T-helper 1 cell treated with Interleukin-12 subunit alpha and Interleukin-12 subunit beta and Interleukin-4 antibody, amounts not matched to agents 30 μg/mL and 1 μg/mL, for 36 hours (primary cell): ENCODE measurements at regions not wholly inside any gene's neighbourhood (a gene's known extent, or its start where the extent isn't known, plus 50 kb on each side); places are given as distances from the start of the nearest gene placed in this dataset.
"Not testable (repeated sequence)": the region's sequence is repeated elsewhere in the genome, so short reads cannot be mapped to it uniquely, and the experiment has no call there.

Source experiments
- H3K27ac Mint-ChIP-seq: one replicate; pipeline ENCODE4 v1.8.0; 2021; ENCODE audit warnings: mild to moderate bottlenecking, mixed read lengths
- H3K27me3 Mint-ChIP-seq: one replicate; pipeline ENCODE4 v1.8.0; 2021; ENCODE audit warnings: low read depth, mixed read lengths
- H3K36me3 Mint-ChIP-seq: one replicate; pipeline ENCODE4 v1.8.0; 2021; ENCODE audit warnings: low read depth, mixed read lengths
- H3K4me1 Mint-ChIP-seq: one replicate; pipeline ENCODE4 v1.8.0; 2021; ENCODE audit warnings: low read depth, mixed read lengths
- H3K4me3 Mint-ChIP-seq: one replicate; pipeline ENCODE4 v1.8.0; 2021; ENCODE audit warnings: mild to moderate bottlenecking, moderate library complexity, mixed read lengths
- H3K9me3 Mint-ChIP-seq: one replicate; pipeline ENCODE4 v1.8.0; 2021; ENCODE audit warnings: mixed read lengths

DNA sequence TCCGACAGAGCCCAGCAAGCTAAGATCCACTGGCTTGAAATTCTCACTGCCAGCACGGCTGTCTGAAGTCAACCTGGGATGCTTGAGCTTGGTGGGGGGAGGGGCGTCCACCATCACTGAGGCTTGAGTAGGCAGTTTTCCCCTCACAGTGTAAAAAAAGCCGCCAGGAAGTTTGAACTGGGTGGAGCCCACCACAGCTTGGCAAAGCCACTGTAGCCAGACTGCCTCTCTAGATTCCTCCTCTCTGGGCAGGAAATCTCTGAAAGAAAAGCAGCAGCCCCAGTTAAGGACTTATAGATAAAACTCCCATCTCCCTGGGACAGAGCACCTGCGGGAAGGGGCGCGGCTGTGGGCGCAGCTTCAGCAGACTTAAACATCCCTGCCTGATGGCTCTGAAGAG lies 68.7 kb upstream of the LIPC start:
- H3K27me3 Mint-ChIP-seq, H3K36me3 Mint-ChIP-seq, H3K4me3 Mint-ChIP-seq, H3K9me3 Mint-ChIP-seq, H3K27ac Mint-ChIP-seq: not testable (repeated sequence)
- H3K4me1 Mint-ChIP-seq: peaks cover 24% of the 10 kb centered on the region

- H3K4me1 Mint-ChIP-seq: peaks cover 19% of the 10 kb centered on the region
- H3K27ac Mint-ChIP-seq, H3K27me3 Mint-ChIP-seq, H3K36me3 Mint-ChIP-seq, H3K9me3 Mint-ChIP-seq, H3K4me3 Mint-ChIP-seq: not testable (repeated sequence)
These were observed 68.1 kb upstream of the LIPC start for GRCh38 chr15:58363673-58364072.

- H3K4me3 Mint-ChIP-seq, H3K36me3 Mint-ChIP-seq, H3K9me3 Mint-ChIP-seq, H3K27ac Mint-ChIP-seq, H3K27me3 Mint-ChIP-seq: not testable (repeated sequence)
- H3K4me1 Mint-ChIP-seq: peaks cover 23% of the 10 kb centered on the region
These were observed 66.7 kb upstream of the LIPC start for GRCh38 chr15:58365098-58365497.

DNA sequence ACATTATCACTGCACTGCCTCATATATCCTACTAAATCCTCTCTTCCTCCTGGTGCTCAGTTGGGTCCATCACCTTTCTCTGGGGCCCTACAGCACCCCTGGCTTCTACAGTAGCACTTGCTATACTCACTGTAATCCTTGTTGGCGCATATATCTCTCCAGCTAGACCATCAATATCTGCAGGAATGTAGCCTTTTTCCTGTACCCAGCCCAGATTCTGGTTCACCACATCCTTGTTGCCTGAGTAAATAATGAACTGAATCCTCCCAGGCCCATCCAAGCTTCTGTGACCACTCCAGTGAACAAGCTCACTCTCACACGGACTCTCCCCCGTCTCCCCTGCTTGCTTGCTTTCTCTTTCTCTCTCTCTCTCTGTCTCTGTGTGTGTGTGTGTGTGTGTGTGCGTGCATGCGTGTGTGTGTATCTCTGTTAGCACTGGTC lies 62.5 kb upstream of the LIPC start:
- no peaks in the 10 kb centered on the region for H3K27me3 Mint-ChIP-seq
- H3K4me3 Mint-ChIP-seq: peak overlapping the region; percentile 54
- H3K27ac Mint-ChIP-seq: peak overlapping the region; percentile 41
- H3K4me1 Mint-ChIP-seq: peaks cover 13% of the 10 kb centered on the region
- H3K36me3 Mint-ChIP-seq: peaks cover 4% of the 10 kb centered on the region
- H3K9me3 Mint-ChIP-seq: peaks cover under 1% of the 10 kb centered on the region

GRCh38 chr15:58369956-58370355 lies 61.8 kb upstream of the LIPC start:
- H3K9me3 Mint-ChIP-seq: peaks cover 6% of the 10 kb centered on the region
- no peak overlapping the region for H3K27ac Mint-ChIP-seq
- no peak overlapping the region for H3K4me3 Mint-ChIP-seq
- H3K36me3 Mint-ChIP-seq: peaks cover 2% of the 10 kb centered on the region
- peaks cover 13% of the 10 kb centered on the region for H3K4me1 Mint-ChIP-seq
- no peaks in the 10 kb centered on the region for H3K27me3 Mint-ChIP-seq

DNA sequence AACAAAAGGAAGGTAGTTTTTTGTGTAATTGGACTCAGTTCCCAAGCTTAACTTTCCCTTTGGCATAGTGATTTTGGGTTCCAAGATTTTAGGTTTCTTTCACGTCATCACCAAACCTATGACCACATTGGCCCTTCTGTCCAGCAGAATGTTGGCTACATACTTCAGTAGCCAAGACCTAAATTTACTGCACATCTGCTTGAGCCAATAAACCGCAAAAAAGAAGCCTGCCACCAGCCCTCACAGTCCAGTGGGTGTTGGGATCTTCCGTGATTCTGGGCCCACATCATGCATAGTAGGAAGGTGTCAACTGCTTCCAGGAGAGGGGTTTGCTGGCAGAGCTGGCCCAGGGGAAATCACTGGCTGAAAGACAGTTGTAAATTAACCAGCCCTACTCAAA lies 57.6 kb upstream of the LIPC start:
- no peaks in the 10 kb centered on the region for H3K36me3 Mint-ChIP-seq
- no peaks in the 10 kb centered on the region for H3K27me3 Mint-ChIP-seq
- H3K9me3 Mint-ChIP-seq: peaks cover 25% of the 10 kb centered on the region
- H3K4me1 Mint-ChIP-seq: peaks cover 17% of the 10 kb centered on the region
- H3K4me3 Mint-ChIP-seq: no peak overlapping the region
- H3K27ac Mint-ChIP-seq: no peak overlapping the region

- Mint-ChIP-seq H3K4me1 (peaks cover 6% of the 10 kb centered on the region), H3K4me3 (no peak overlapping the region), H3K27me3 (no peaks in the 10 kb centered on the region), H3K9me3 (peaks cover 30% of the 10 kb centered on the region), H3K27ac (no peak overlapping the region), H3K36me3 (peaks cover 3% of the 10 kb centered on the region)
These were observed 54.6 kb upstream of the LIPC start for GRCh38 chr15:58377193-58377592.

DNA sequence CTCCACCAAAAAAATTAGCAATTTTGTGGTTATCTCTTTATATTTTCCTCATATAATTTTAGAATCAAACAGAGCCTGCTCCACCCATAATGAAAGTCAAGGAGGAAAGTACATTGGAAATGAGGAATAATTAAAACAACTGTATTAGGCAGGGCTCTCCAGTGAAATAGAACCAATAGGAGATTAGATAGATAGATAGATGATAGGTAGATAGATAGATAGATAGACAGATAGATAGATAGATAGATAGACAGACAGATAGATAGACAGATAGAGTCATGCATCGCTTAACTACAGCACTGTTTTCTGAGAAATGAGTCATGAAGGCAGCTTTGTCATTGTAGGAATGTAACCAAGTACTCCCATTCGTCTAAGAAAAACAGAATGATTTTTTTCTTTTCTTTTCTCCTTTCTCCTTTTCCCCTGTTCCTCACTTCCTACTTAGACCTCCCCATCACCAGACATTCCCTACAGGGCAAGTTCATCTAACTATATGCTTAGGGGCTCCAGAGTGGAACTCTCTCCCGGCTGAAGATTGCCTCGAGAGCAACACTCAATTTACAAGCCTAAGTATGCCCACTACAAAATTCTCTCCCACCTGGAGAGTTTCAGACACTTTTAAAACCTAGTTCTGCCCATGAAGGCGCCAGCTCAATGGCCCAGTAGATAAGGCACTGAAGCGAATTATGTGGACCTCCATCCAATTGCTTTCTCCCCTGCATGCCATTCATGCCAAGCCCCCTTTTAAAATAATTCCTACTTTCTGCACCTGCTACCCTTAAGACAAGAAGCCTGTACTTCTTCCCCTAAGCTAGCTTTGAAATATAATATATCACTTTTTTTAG lies 53.3 kb upstream of the LIPC start:
- Mint-ChIP-seq H3K4me3 (no peak overlapping the region), H3K27me3 (no peaks in the 10 kb centered on the region), H3K27ac (no peak overlapping the region), H3K4me1 (peaks cover 8% of the 10 kb centered on the region), H3K36me3 (peaks cover 3% of the 10 kb centered on the region), H3K9me3 (peaks cover 30% of the 10 kb centered on the region)

DNA sequence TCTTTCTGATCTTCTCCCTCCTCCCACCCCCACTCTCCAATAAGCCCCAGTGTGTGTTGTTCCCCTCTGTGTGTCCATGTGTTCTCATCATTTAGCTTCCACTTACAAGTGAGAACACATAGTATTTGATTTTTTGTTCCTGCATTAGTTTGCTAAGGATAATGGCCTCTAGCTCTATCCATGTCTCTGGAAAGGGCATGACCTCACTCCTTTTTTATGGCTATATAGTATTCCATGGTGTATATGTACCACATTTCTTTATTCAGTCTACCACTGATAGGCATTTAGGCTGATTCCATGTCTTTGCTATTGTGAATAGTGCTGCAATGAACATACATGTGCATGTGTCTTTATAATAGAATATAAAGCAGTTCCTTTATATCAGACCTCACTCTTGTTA lies 52.3 kb upstream of the LIPC start:
- Mint-ChIP-seq H3K4me1 (peaks cover 13% of the 10 kb centered on the region), H3K9me3 (peaks cover 28% of the 10 kb centered on the region)
- H3K4me3 Mint-ChIP-seq, H3K27me3 Mint-ChIP-seq, H3K36me3 Mint-ChIP-seq, H3K27ac Mint-ChIP-seq: not testable (repeated sequence)

DNA sequence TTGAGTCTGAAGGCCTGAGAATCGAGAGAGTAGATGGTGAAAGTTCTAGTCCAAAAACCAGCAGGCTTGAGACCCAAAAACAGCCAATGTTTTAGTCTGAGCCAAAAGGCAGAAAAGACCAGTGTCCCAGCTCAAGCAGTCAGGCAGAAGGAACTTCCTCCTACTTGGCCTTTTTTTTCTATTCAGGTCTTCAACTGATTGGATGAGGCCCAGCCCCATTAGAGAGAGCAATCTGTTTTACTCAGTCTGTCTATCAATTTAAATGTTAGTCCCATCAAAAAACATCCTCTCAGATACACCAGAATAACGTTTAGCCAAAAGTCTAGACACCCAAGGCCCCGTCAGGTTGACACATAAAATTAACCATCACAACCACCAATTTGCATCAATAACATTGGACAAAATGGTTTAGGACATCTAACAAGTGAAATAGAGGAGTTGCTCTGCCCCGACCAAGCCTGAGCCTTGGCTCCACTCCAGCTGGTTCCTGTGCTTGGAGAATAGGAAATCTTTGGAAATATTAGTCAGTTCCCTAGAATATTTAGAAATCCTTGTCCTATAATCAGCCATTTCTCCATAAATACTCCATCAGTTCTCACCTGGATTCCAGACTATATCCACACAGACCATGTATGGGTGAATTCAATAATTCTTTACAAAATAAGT lies 51.4 kb upstream of the LIPC start:
- H3K36me3 Mint-ChIP-seq: peaks cover 3% of the 10 kb centered on the region
- no peaks in the 10 kb centered on the region for H3K27me3 Mint-ChIP-seq
- H3K4me3 Mint-ChIP-seq: no peak overlapping the region
- H3K4me1 Mint-ChIP-seq: peaks cover 13% of the 10 kb centered on the region
- H3K9me3 Mint-ChIP-seq: peaks cover 24% of the 10 kb centered on the region
- no peak overlapping the region for H3K27ac Mint-ChIP-seq

GRCh38 chr15:58381697-58382096 lies 50.1 kb upstream of the LIPC start:
- Mint-ChIP-seq H3K27ac (no peak overlapping the region), H3K4me3 (no peak overlapping the region), H3K4me1 (peaks cover 13% of the 10 kb centered on the region), H3K27me3 (no peaks in the 10 kb centered on the region), H3K9me3 (peaks cover 20% of the 10 kb centered on the region), H3K36me3 (peaks cover 3% of the 10 kb centered on the region)
